ENCODE measurements at regions not wholly inside any gene's neighbourhood (a gene's known extent, or its start where the extent isn't known, plus 50 kb on each side); places are given as distances from the start of the nearest gene placed in this dataset.

DNA sequence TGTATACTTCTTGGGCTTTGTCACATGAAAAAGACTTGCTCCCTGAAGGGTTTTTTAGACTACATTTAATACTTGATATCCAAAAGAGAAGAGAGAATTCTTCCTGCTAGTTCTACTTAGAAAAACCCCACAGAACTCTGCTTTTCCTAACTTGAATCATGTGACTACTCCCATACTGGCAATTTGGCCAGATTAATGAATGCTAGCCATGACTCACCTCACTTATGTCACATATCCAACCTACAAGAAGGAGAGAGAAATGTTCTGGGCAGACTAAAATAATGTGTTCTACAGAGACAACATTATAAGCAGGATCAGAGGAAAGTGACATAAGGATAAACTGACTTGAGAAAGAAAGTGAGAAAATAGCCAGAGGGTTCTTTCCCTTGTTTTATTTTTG is 249.3 kb upstream of the GULP1 start:
- no peaks in the 10 kb centered on the region for H3K36me3 Mint-ChIP-seq (ENCODE audit: low read depth)
- no peak overlapping the region for H3K4me3 Mint-ChIP-seq
- H3K9me3 Mint-ChIP-seq, result peaks cover 11% of the 10 kb centered on the region
- no peak for DNase-seq
- no peak overlapping the region for H3K27ac Mint-ChIP-seq
- intact Hi-C loops (cut with micrococcal nuclease), result no loop called here
- no peaks in the 10 kb centered on the region for H3K27me3 Mint-ChIP-seq
- no peak for ATAC-seq (ENCODE audit: low read depth)
- TF ChIP-seq, protein P1, sequence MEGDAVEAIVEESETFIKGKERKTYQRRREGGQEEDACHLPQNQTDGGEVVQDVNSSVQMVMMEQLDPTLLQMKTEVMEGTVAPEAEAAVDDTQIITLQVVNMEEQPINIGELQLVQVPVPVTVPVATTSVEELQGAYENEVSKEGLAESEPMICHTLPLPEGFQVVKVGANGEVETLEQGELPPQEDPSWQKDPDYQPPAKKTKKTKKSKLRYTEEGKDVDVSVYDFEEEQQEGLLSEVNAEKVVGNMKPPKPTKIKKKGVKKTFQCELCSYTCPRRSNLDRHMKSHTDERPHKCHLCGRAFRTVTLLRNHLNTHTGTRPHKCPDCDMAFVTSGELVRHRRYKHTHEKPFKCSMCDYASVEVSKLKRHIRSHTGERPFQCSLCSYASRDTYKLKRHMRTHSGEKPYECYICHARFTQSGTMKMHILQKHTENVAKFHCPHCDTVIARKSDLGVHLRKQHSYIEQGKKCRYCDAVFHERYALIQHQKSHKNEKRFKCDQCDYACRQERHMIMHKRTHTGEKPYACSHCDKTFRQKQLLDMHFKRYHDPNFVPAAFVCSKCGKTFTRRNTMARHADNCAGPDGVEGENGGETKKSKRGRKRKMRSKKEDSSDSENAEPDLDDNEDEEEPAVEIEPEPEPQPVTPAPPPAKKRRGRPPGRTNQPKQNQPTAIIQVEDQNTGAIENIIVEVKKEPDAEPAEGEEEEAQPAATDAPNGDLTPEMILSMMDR (IDR thresholded peaks at IDR 0.05), result no peak
- ChIA-PET CTCF (no interaction called here), POLR2A (no interaction called here)
- H3K4me1 Mint-ChIP-seq, result no peaks in the 10 kb centered on the region

DNA sequence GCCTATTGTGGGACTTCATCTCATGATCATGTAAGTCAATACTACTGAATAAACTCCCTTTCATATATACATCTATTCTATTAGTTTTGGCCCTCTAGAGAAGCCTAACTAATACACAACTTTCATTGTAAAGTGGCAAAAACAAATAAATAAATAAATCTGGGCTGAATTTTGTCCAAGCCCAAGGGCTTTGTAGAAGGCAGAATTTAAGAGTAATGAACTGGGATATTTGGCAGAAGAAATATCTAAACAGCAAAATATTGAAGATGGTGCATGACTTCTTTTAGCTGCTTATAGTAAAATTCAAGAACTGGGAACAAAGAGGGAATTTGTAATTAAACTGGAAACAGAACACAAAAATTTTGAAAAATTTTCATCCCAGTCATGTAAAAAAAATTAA is 246.7 kb upstream of the GULP1 start:
- intact Hi-C loops (cut with micrococcal nuclease), result no loop called here
- Mint-ChIP-seq H3K36me3 (ENCODE audit: low read depth) (no peaks in the 10 kb centered on the region), H3K4me3 (no peak overlapping the region), H3K9me3 (peaks cover 11% of the 10 kb centered on the region), H3K27ac (no peak overlapping the region), H3K4me1 (no peaks in the 10 kb centered on the region), H3K27me3 (no peaks in the 10 kb centered on the region)
- ChIA-PET CTCF (no interaction called here), POLR2A (no interaction called here)
- ATAC-seq (ENCODE audit: low read depth), result no peak
- DNase-seq, result no peak
- TF ChIP-seq, protein P1 (IDR thresholded peaks at IDR 0.05), result no peak

GRCh38 chr2:188046437-188046836 is 245.2 kb upstream of the GULP1 start:
- ChIA-PET CTCF (no interaction called here), POLR2A (no interaction called here)
- Mint-ChIP-seq H3K4me1 (no peaks in the 10 kb centered on the region), H3K27ac (no peak overlapping the region), H3K4me3 (no peak overlapping the region), H3K27me3 (no peaks in the 10 kb centered on the region), H3K9me3 (peaks cover 11% of the 10 kb centered on the region), H3K36me3 (ENCODE audit: low read depth) (no peaks in the 10 kb centered on the region)
- no peak for DNase-seq
- TF ChIP-seq, protein P1 (IDR thresholded peaks at IDR 0.05), result no peak
- intact Hi-C loops (cut with micrococcal nuclease), result no loop called here
- ATAC-seq (ENCODE audit: low read depth), result no peak

DNA sequence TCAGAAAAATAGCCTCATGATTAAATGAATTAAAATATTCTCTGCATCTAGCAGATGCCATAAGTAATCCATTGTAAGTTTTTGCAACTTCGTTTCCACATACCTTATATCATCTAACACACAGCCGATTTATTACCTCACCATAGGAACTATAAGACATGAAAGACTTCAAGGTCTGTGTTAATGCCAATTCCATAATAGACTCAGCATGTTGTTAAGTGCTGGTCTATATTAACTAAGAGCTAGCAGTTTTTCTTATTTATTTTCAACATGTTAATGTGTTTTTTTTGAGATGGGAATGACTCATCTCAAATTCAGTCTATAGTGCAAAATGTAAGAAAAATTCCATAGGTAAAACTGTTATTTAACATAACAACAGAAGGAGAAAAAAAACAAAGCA is 243.9 kb upstream of the GULP1 start:
- ChIA-PET CTCF (no interaction called here), POLR2A (no interaction called here)
- intact Hi-C loops (cut with micrococcal nuclease), result no loop called here
- Mint-ChIP-seq H3K27ac (no peak overlapping the region), H3K9me3 (peaks cover 11% of the 10 kb centered on the region), H3K4me1 (no peaks in the 10 kb centered on the region), H3K4me3 (no peak overlapping the region), H3K36me3 (ENCODE audit: low read depth) (no peaks in the 10 kb centered on the region), H3K27me3 (no peaks in the 10 kb centered on the region)
- ATAC-seq (ENCODE audit: low read depth) (no peak), DNase-seq (no peak)
- TF ChIP-seq, protein P1 (IDR thresholded peaks at IDR 0.05), result no peak

GRCh38 chr2:188050726-188051125 is 240.9 kb upstream of the GULP1 start:
- no peak overlapping the region for H3K27ac Mint-ChIP-seq
- peaks cover 2% of the 10 kb centered on the region for H3K9me3 Mint-ChIP-seq
- H3K27me3 Mint-ChIP-seq, result no peaks in the 10 kb centered on the region
- DNase-seq, result no peak
- H3K4me1 Mint-ChIP-seq, result no peaks in the 10 kb centered on the region
- no peaks in the 10 kb centered on the region for H3K36me3 Mint-ChIP-seq (ENCODE audit: low read depth)
- intact Hi-C loops (cut with micrococcal nuclease), result no loop called here
- ATAC-seq (ENCODE audit: low read depth), result no peak
- TF ChIP-seq, protein P1 (IDR thresholded peaks at IDR 0.05), result no peak
- ChIA-PET CTCF (no interaction called here), POLR2A (no interaction called here)
- H3K4me3 Mint-ChIP-seq, result no peak overlapping the region
